ENCODE measurements at regions not wholly inside any gene's neighbourhood (a gene's known extent, or its start where the extent isn't known, plus 50 kb on each side); places are given as distances from the start of the nearest gene placed in this dataset.

DNA sequence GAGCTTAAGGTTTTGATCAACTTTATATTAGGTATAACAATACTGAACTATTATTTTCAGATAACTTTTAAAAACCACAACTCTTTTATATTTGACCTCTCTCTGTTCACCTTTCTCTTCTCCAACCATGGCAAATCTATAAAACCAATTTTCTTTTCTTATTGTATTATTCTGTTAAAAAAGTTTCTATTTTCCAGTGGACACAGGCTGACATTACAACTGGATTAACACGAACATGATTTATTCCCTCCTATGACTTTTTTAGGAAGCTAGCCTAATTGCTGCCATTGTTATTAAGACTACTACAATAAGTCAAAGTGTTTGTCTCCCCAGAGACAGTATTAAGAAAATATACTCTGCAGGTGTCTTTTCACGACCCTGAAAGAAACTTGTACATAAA is 2291.1 kb upstream of the PCDH20 start:
- POLR2A ChIA-PET: no interaction called here
- TF ChIP-seq, protein P1, sequence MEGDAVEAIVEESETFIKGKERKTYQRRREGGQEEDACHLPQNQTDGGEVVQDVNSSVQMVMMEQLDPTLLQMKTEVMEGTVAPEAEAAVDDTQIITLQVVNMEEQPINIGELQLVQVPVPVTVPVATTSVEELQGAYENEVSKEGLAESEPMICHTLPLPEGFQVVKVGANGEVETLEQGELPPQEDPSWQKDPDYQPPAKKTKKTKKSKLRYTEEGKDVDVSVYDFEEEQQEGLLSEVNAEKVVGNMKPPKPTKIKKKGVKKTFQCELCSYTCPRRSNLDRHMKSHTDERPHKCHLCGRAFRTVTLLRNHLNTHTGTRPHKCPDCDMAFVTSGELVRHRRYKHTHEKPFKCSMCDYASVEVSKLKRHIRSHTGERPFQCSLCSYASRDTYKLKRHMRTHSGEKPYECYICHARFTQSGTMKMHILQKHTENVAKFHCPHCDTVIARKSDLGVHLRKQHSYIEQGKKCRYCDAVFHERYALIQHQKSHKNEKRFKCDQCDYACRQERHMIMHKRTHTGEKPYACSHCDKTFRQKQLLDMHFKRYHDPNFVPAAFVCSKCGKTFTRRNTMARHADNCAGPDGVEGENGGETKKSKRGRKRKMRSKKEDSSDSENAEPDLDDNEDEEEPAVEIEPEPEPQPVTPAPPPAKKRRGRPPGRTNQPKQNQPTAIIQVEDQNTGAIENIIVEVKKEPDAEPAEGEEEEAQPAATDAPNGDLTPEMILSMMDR (IDR thresholded peaks at IDR 0.05; ENCODE audit: control extremely low read depth, extremely low read depth, low read depth, missing control alignments): no peak
- CTCF ChIA-PET: no interaction called here
- DNase-seq (ENCODE audit: extremely low spot score): no peak

GRCh38 chr13:63704521-63704920 is 2288.9 kb upstream of the PCDH20 start:
- POLR2A ChIA-PET: no interaction called here
- no peak for DNase-seq (ENCODE audit: extremely low spot score)
- CTCF ChIA-PET: no interaction called here

GRCh38 chr13:63700350-63700749 is 2284.7 kb upstream of the PCDH20 start:
- CTCF ChIA-PET: no interaction called here

More at GRCh38 chr13:63704521-63704920, 2288.9 kb upstream of the PCDH20 start:
- TF ChIP-seq, protein P1 (IDR thresholded peaks at IDR 0.05; ENCODE audit: control extremely low read depth, extremely low read depth, low read depth, missing control alignments): no peak

GRCh38 chr13:63699948-63700347 is 2284.3 kb upstream of the PCDH20 start:
- ChIA-PET POLR2A (no interaction called here), CTCF (no interaction called here)
- TF ChIP-seq, protein P1 (IDR thresholded peaks at IDR 0.05; ENCODE audit: control extremely low read depth, extremely low read depth, low read depth, missing control alignments): no peak
- DNase-seq (ENCODE audit: extremely low spot score): no peak

More at GRCh38 chr13:63700350-63700749, 2284.7 kb upstream of the PCDH20 start:
- TF ChIP-seq, protein P1 (IDR thresholded peaks at IDR 0.05; ENCODE audit: control extremely low read depth, extremely low read depth, low read depth, missing control alignments): no peak
- no peak for DNase-seq (ENCODE audit: extremely low spot score)
- POLR2A ChIA-PET: no interaction called here

GRCh38 chr13:63696055-63696454 is 2280.4 kb upstream of the PCDH20 start:
- TF ChIP-seq, protein P1 (IDR thresholded peaks at IDR 0.05; ENCODE audit: control extremely low read depth, extremely low read depth, low read depth, missing control alignments): no peak
- ChIA-PET POLR2A (no interaction called here), CTCF (no interaction called here)
- no peak for DNase-seq (ENCODE audit: extremely low spot score)

DNA sequence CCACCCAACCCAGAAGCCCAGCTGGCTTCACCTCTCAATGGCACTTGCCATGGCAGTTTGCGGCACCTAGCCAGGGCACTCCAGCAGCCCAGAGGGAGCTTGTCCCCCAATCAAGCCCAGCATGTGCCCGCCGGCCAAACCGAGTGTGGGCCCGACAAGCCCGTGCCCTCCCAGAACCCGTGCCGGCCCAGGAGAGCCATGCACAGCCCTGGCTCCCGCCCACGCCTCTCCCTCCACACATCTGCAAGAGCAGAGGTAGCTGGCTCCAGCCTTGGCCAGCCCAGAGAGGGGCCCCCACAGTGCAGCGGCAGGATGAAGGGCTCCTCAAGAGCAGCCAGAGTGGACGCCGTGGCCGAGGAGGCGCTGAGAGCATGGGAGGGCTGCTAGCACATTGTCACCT is 2278.0 kb upstream of the PCDH20 start:
- ChIA-PET POLR2A (no interaction called here), CTCF (no interaction called here)
- TF ChIP-seq, protein P1 (IDR thresholded peaks at IDR 0.05; ENCODE audit: control extremely low read depth, extremely low read depth, low read depth, missing control alignments): no peak
- DNase-seq (ENCODE audit: extremely low spot score): no peak

DNA sequence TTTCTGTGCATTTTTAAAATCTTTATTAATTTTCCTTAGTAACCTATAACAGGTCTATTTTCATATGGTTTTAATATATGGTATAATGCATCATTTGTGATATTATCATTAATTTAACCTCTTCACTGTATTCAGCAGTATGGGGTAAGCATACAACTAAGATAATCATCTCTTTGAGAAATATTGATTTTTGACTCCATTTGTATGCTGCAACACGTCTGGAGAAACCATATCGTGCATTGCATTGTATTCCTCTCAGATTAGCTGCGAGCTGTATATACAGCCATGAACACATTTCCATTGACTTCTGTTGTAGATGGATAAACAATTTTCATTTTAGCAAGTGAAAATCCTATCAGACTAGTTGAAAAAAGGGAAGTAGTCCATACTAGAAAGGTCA is 2275.8 kb upstream of the PCDH20 start:
- CTCF ChIA-PET: no interaction called here
- TF ChIP-seq, protein P1 (IDR thresholded peaks at IDR 0.05; ENCODE audit: control extremely low read depth, extremely low read depth, low read depth, missing control alignments): no peak
- no peak for DNase-seq (ENCODE audit: extremely low spot score)
- POLR2A ChIA-PET: no interaction called here
